OCI-LY7 (cell line): ENCODE measurements at regions not wholly inside any gene's neighbourhood (a gene's known extent, or its start where the extent isn't known, plus 50 kb on each side); places are given as distances from the start of the nearest gene placed in this dataset.

Source experiments
- EZH2phosphoT487 ChIP-seq: fragments of 200-600 bp; sonication (generic); IDR thresholded peaks from 2 replicates; pipeline ENCODE4 v1.6.1; 2018; ENCODE audit warnings: low read depth, borderline replicate concordance, mild to moderate bottlenecking, mixed run types, antibody characterized with exemption, low read length, moderate library complexity, mixed read lengths
- TF ChIP-seq, protein P1 (sequence below): fragments of 200-600 bp; sonication (generic); conservative IDR thresholded peaks from 2 replicates; pipeline ENCODE4 v1.5.1; 2014; ENCODE audit warnings: mild to moderate bottlenecking, antibody characterized with exemption, low read length, moderate library complexity, mixed read lengths

- TF ChIP-seq, protein P1, sequence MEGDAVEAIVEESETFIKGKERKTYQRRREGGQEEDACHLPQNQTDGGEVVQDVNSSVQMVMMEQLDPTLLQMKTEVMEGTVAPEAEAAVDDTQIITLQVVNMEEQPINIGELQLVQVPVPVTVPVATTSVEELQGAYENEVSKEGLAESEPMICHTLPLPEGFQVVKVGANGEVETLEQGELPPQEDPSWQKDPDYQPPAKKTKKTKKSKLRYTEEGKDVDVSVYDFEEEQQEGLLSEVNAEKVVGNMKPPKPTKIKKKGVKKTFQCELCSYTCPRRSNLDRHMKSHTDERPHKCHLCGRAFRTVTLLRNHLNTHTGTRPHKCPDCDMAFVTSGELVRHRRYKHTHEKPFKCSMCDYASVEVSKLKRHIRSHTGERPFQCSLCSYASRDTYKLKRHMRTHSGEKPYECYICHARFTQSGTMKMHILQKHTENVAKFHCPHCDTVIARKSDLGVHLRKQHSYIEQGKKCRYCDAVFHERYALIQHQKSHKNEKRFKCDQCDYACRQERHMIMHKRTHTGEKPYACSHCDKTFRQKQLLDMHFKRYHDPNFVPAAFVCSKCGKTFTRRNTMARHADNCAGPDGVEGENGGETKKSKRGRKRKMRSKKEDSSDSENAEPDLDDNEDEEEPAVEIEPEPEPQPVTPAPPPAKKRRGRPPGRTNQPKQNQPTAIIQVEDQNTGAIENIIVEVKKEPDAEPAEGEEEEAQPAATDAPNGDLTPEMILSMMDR = no peak
- no peak for TF ChIP-seq EZH2phosphoT487
Measured at GRCh38 chr2:190802626-190803209, 77.9 kb upstream of the GLS start.
